ENCODE measurements at regions not wholly inside any gene's neighbourhood (a gene's known extent, or its start where the extent isn't known, plus 50 kb on each side); places are given as distances from the start of the nearest gene placed in this dataset.

DNA sequence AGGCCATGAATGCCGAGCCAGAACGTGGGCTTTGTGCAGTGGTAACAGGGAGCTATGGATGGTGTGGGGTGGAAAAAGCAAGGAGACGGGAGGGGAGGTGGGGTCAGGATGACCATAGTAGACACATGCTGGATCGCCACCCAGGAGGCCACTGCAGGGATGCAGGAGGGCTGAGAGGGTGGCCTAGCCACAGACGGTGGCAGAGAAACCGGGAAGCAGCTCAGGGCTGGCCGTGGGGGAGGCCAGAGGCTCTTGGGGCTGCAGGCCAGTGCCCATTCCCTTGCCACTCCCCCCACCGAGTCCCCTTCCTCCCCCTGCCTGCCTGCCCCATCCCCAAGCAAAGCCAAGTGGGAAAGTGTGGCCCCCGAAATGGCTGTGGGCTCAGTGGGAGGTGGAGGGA lies 59.1 kb upstream of the TCF20 start:
- TF ChIP-seq, protein P1, sequence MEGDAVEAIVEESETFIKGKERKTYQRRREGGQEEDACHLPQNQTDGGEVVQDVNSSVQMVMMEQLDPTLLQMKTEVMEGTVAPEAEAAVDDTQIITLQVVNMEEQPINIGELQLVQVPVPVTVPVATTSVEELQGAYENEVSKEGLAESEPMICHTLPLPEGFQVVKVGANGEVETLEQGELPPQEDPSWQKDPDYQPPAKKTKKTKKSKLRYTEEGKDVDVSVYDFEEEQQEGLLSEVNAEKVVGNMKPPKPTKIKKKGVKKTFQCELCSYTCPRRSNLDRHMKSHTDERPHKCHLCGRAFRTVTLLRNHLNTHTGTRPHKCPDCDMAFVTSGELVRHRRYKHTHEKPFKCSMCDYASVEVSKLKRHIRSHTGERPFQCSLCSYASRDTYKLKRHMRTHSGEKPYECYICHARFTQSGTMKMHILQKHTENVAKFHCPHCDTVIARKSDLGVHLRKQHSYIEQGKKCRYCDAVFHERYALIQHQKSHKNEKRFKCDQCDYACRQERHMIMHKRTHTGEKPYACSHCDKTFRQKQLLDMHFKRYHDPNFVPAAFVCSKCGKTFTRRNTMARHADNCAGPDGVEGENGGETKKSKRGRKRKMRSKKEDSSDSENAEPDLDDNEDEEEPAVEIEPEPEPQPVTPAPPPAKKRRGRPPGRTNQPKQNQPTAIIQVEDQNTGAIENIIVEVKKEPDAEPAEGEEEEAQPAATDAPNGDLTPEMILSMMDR (conservative IDR thresholded peaks at IDR 0.05; ENCODE audit: low read depth in 2 of 2): no peak
- TF ChIP-seq STAT1 (IDR thresholded peaks at IDR 0.05; ENCODE audit: unreplicated experiment): no peak
- no peak for TF ChIP-seq CREB1 (CRISPR knock-in tag; IDR thresholded peaks at IDR 0.05; ENCODE audit: low read depth)
- no peak for TF ChIP-seq JUNB (IDR thresholded peaks at IDR 0.05; ENCODE audit: unreplicated experiment)
- TF ChIP-seq, protein P2, sequence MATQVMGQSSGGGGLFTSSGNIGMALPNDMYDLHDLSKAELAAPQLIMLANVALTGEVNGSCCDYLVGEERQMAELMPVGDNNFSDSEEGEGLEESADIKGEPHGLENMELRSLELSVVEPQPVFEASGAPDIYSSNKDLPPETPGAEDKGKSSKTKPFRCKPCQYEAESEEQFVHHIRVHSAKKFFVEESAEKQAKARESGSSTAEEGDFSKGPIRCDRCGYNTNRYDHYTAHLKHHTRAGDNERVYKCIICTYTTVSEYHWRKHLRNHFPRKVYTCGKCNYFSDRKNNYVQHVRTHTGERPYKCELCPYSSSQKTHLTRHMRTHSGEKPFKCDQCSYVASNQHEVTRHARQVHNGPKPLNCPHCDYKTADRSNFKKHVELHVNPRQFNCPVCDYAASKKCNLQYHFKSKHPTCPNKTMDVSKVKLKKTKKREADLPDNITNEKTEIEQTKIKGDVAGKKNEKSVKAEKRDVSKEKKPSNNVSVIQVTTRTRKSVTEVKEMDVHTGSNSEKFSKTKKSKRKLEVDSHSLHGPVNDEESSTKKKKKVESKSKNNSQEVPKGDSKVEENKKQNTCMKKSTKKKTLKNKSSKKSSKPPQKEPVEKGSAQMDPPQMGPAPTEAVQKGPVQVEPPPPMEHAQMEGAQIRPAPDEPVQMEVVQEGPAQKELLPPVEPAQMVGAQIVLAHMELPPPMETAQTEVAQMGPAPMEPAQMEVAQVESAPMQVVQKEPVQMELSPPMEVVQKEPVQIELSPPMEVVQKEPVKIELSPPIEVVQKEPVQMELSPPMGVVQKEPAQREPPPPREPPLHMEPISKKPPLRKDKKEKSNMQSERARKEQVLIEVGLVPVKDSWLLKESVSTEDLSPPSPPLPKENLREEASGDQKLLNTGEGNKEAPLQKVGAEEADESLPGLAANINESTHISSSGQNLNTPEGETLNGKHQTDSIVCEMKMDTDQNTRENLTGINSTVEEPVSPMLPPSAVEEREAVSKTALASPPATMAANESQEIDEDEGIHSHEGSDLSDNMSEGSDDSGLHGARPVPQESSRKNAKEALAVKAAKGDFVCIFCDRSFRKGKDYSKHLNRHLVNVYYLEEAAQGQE (IDR thresholded peaks at IDR 0.05; ENCODE audit: unreplicated experiment): no peak
- no peak for TF ChIP-seq POLR2AphosphoS5 (IDR thresholded peaks at IDR 0.05; ENCODE audit: low read depth)
- TF ChIP-seq, protein P3, sequence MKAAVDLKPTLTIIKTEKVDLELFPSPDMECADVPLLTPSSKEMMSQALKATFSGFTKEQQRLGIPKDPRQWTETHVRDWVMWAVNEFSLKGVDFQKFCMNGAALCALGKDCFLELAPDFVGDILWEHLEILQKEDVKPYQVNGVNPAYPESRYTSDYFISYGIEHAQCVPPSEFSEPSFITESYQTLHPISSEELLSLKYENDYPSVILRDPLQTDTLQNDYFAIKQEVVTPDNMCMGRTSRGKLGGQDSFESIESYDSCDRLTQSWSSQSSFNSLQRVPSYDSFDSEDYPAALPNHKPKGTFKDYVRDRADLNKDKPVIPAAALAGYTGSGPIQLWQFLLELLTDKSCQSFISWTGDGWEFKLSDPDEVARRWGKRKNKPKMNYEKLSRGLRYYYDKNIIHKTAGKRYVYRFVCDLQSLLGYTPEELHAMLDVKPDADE (IDR thresholded peaks at IDR 0.05): no peak
- TF ChIP-seq EZH2phosphoT487 (IDR thresholded peaks at IDR 0.05; ENCODE audit: unreplicated experiment): no peak
